ENCODE measurements at regions not wholly inside any gene's neighbourhood (a gene's known extent, or its start where the extent isn't known, plus 50 kb on each side); places are given as distances from the start of the nearest gene placed in this dataset.

GRCh38 chr12:131639270-131639940 lies 71.5 kb upstream of the SFSWAP start (continued):
- no peak for TF ChIP-seq SAP30 (IDR thresholded peaks at IDR 0.05; ENCODE audit: insufficient read depth, insufficient replicate concordance, low read length)
- no peak for TF ChIP-seq PHF8 (conservative IDR thresholded peaks at IDR 0.05; ENCODE audit: low read depth, low read length)
- no peak for TF ChIP-seq HDAC6 (IDR thresholded peaks at IDR 0.05; ENCODE audit: low read depth, low read length)
- no peak for TF ChIP-seq RFX5 (IDR thresholded peaks at IDR 0.05; ENCODE audit: borderline replicate concordance, low read depth, low read length)

Data from H1 (cell line).